ENCODE measurements at regions not wholly inside any gene's neighbourhood (a gene's known extent, or its start where the extent isn't known, plus 50 kb on each side); places are given as distances from the start of the nearest gene placed in this dataset.

GRCh38 chr13:78161266-78161665 is 242.6 kb upstream of the EDNRB start:
- DNase-seq (ENCODE audit: unreplicated experiment), result no peak
- H3K27ac Mint-ChIP-seq (ENCODE audit: low read depth, unreplicated experiment), result no peak overlapping the region
- no peak for TF ChIP-seq CTCF (IDR thresholded peaks at IDR 0.05; ENCODE audit: unreplicated experiment)
- no TSS peak for BruUV-seq (replicated peaks)
- CTCF ChIA-PET, result interaction anchor here (0.5 to 1.2 kb wide), 3 partner anchors 9 to 24 kb away, joined by 3 to 5 read pairs (median 3); no protein-coding TSS in a partner anchor
- intact Hi-C loops (cut with micrococcal nuclease), result no loop called here
- H3K9me3 Mint-ChIP-seq (ENCODE audit: unreplicated experiment), result no peaks in the 10 kb centered on the region
- H3K27me3 Mint-ChIP-seq (ENCODE audit: insufficient read depth, unreplicated experiment), result no peaks in the 10 kb centered on the region
- POLR2A ChIA-PET, result no interaction called here
- no peaks in the 10 kb centered on the region for H3K36me3 Mint-ChIP-seq (ENCODE audit: insufficient read depth, unreplicated experiment)
- H3K4me3 Mint-ChIP-seq (ENCODE audit: unreplicated experiment), result no peak overlapping the region
- H3K4me1 Mint-ChIP-seq (ENCODE audit: insufficient read depth, unreplicated experiment), result no peaks in the 10 kb centered on the region

GRCh38 chr13:78160793-78161192 is 242.2 kb upstream of the EDNRB start:
- no peaks in the 10 kb centered on the region for H3K9me3 Mint-ChIP-seq (ENCODE audit: unreplicated experiment)
- H3K27me3 Mint-ChIP-seq (ENCODE audit: insufficient read depth, unreplicated experiment), result no peaks in the 10 kb centered on the region
- H3K4me3 Mint-ChIP-seq (ENCODE audit: unreplicated experiment), result no peak overlapping the region
- intact Hi-C loops (cut with micrococcal nuclease), result no loop called here
- peak; percentile 46 for DNase-seq (ENCODE audit: unreplicated experiment)
- no peaks in the 10 kb centered on the region for H3K4me1 Mint-ChIP-seq (ENCODE audit: insufficient read depth, unreplicated experiment)
- H3K36me3 Mint-ChIP-seq (ENCODE audit: insufficient read depth, unreplicated experiment), result no peaks in the 10 kb centered on the region
- no TSS peak for BruUV-seq (replicated peaks)
- no peak overlapping the region for H3K27ac Mint-ChIP-seq (ENCODE audit: low read depth, unreplicated experiment)
- no peak for TF ChIP-seq CTCF (IDR thresholded peaks at IDR 0.05; ENCODE audit: unreplicated experiment)
- POLR2A ChIA-PET, result no interaction called here
- CTCF ChIA-PET, result no interaction called here

DNA sequence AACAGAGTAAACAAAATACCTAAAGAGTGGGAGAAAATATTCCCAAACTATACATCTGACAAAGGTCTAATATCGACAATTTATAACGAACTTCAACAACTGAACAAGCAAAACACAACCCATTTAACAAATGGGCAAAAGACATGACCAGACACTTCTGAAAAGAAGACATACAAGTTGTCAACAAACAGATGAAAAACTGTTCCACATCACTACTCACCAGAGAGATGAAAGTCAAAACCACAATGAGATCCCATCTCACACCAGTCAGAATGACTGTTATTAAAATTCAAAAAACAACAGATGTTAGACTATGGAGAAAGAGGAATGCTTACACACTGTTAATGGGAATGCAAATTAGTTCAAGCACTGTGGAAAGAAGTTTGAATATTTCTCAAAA is 233.8 kb upstream of the EDNRB start:
- intact Hi-C loops (cut with micrococcal nuclease), result no loop called here
- no peaks in the 10 kb centered on the region for H3K27me3 Mint-ChIP-seq (ENCODE audit: insufficient read depth, unreplicated experiment)
- ChIA-PET CTCF (interaction anchor here (0.9 to 1.4 kb wide), 2 partner anchors 9 to 15 kb away, joined by 4 to 5 read pairs; no protein-coding TSS in a partner anchor), POLR2A (no interaction called here)
- no peak for TF ChIP-seq CTCF (IDR thresholded peaks at IDR 0.05; ENCODE audit: unreplicated experiment)
- H3K27ac Mint-ChIP-seq (ENCODE audit: low read depth, unreplicated experiment), result no peak overlapping the region
- no peaks in the 10 kb centered on the region for H3K9me3 Mint-ChIP-seq (ENCODE audit: unreplicated experiment)
- no TSS peak for BruUV-seq (replicated peaks)
- no peaks in the 10 kb centered on the region for H3K4me1 Mint-ChIP-seq (ENCODE audit: insufficient read depth, unreplicated experiment)
- no peak for DNase-seq (ENCODE audit: unreplicated experiment)
- H3K36me3 Mint-ChIP-seq (ENCODE audit: insufficient read depth, unreplicated experiment), result no peaks in the 10 kb centered on the region
- H3K4me3 Mint-ChIP-seq (ENCODE audit: unreplicated experiment), result no peak overlapping the region

DNA sequence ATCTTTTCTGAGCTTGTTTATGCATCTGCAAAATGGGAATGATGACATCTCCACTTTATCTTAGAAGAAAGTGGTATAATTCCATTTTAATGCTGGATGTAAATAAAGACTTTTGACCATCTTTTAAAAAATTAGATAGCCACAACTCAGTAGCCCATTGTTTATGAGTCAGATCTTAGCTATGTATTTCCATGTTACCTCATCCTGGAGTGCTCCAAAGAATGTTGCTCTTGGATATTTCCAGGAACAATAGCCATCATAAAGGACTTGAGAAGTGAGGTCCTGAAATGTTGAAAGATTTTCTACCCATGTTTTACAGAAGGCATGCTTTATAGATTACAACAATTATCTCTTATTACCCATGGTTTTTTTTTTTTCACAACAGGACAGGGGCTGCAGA is 229.3 kb upstream of the EDNRB start:
- Mint-ChIP-seq H3K36me3 (ENCODE audit: insufficient read depth, unreplicated experiment) (no peaks in the 10 kb centered on the region), H3K27ac (ENCODE audit: low read depth, unreplicated experiment) (no peak overlapping the region), H3K9me3 (ENCODE audit: unreplicated experiment) (no peaks in the 10 kb centered on the region), H3K4me1 (ENCODE audit: insufficient read depth, unreplicated experiment) (no peaks in the 10 kb centered on the region), H3K4me3 (ENCODE audit: unreplicated experiment) (no peak overlapping the region), H3K27me3 (ENCODE audit: insufficient read depth, unreplicated experiment) (peaks cover 11% of the 10 kb centered on the region)
- intact Hi-C loops (cut with micrococcal nuclease), result no loop called here
- no peak for TF ChIP-seq CTCF (IDR thresholded peaks at IDR 0.05; ENCODE audit: unreplicated experiment)
- POLR2A ChIA-PET, result interaction anchor here (0.6 kb wide), 1 partner anchor 230 kb away, joined by 3 read pairs; no protein-coding TSS in a partner anchor
- CTCF ChIA-PET, result interaction anchor here (0.6 to 4.5 kb wide), 4 partner anchors 10 to 1111 kb away, joined by 3 to 31 read pairs (median 4); no protein-coding TSS in a partner anchor
- DNase-seq (ENCODE audit: unreplicated experiment), result peak; percentile 51
- BruUV-seq (replicated peaks), result no TSS peak
